ENCODE measurements at regions not wholly inside any gene's neighbourhood (a gene's known extent, or its start where the extent isn't known, plus 50 kb on each side); places are given as distances from the start of the nearest gene placed in this dataset.
"Not testable (repeated sequence)": the region's sequence is repeated elsewhere in the genome, so short reads cannot be mapped to it uniquely, and the experiment has no call there.

DNA sequence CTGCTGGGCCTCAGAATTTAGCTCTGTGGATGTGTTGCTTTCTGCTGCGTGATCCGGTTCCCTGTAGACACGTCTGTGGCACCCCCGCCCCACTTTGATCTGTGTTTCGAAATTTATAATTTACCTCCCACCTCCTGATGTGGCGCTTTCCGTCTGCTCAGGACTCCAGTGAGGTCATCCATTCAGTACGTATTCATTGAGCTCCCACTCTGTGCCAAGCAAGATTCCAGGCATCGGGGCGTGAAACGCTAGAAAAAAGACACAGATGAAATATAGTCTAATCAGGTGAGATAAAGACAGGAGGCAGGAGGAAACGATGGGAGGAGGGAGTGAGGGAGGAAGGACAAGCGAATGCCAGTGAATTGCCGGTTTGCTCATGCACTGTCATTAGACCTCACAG, 431.9 kb upstream of the SULF2 start:
- DNase-seq (ENCODE audit: low spot score, unreplicated experiment): no peak
- no peaks in the 10 kb centered on the region for H3K9me3 Mint-ChIP-seq (ENCODE audit: low read depth)
- H3K27me3 Mint-ChIP-seq: peaks cover 3% of the 10 kb centered on the region
- no peak overlapping the region for H3K4me3 Mint-ChIP-seq (ENCODE audit: low read depth)
- peaks cover 8% of the 10 kb centered on the region for H3K4me1 Mint-ChIP-seq (ENCODE audit: low read depth)
- TF ChIP-seq, protein P1, sequence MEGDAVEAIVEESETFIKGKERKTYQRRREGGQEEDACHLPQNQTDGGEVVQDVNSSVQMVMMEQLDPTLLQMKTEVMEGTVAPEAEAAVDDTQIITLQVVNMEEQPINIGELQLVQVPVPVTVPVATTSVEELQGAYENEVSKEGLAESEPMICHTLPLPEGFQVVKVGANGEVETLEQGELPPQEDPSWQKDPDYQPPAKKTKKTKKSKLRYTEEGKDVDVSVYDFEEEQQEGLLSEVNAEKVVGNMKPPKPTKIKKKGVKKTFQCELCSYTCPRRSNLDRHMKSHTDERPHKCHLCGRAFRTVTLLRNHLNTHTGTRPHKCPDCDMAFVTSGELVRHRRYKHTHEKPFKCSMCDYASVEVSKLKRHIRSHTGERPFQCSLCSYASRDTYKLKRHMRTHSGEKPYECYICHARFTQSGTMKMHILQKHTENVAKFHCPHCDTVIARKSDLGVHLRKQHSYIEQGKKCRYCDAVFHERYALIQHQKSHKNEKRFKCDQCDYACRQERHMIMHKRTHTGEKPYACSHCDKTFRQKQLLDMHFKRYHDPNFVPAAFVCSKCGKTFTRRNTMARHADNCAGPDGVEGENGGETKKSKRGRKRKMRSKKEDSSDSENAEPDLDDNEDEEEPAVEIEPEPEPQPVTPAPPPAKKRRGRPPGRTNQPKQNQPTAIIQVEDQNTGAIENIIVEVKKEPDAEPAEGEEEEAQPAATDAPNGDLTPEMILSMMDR (IDR thresholded peaks at IDR 0.05; ENCODE audit: unreplicated experiment): no peak
- no peaks in the 10 kb centered on the region for H3K36me3 Mint-ChIP-seq (ENCODE audit: insufficient read depth)
- peak overlapping the region; percentile 15 for H3K27ac Mint-ChIP-seq

DNA sequence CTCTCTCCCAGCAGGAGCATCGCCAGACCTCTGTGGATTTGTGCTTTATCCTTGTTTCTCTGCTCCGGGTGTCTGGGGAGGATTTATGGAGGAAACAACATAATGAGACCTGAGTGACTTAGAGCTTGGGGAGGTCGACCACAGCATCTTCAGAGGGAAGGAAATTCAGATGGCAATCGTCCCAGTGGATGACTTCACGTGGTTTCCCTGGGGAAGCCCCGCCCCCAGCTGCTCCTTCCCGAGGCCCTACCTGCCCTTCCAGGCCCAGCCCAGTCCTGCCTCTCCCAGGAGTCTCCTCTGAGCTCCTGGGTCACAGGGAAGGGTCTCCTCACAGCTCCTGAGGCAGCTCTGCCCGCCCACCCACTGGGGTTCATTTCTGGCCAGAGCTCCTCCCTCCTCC, 430.3 kb upstream of the SULF2 start:
- Mint-ChIP-seq H3K4me1 (ENCODE audit: low read depth) (peaks cover 8% of the 10 kb centered on the region), H3K36me3 (ENCODE audit: insufficient read depth) (no peaks in the 10 kb centered on the region), H3K27ac (no peak overlapping the region), H3K9me3 (ENCODE audit: low read depth) (no peaks in the 10 kb centered on the region), H3K27me3 (peaks cover 6% of the 10 kb centered on the region), H3K4me3 (ENCODE audit: low read depth) (no peak overlapping the region)
- TF ChIP-seq, protein P1 (IDR thresholded peaks at IDR 0.05; ENCODE audit: unreplicated experiment): no peak
- no peak for DNase-seq (ENCODE audit: low spot score, unreplicated experiment)

DNA sequence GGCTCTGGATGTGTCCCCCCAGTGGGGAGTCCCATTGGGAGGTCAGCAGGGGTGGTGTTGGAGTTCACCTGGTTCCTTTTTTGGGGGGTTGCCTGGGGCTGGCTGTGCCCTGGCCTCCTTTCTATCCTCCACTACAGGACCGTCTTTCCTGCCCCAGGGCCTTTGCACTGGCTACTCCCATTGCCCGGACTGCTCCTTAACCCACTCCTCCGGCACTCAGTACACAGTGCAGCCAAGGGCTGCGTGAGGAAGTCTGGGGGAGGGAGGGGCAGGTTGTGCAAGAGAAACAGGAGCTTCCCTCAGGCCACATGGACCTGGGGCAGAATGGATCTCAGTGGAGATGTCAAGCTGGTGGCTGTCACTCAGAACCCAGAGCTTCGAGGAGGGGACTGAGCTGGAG, 429.3 kb upstream of the SULF2 start:
- Mint-ChIP-seq H3K4me1 (ENCODE audit: low read depth) (peaks cover 5% of the 10 kb centered on the region), H3K36me3 (ENCODE audit: insufficient read depth) (no peaks in the 10 kb centered on the region), H3K9me3 (ENCODE audit: low read depth) (no peaks in the 10 kb centered on the region), H3K4me3 (ENCODE audit: low read depth) (no peak overlapping the region), H3K27me3 (peaks cover 6% of the 10 kb centered on the region), H3K27ac (peak overlapping the region; percentile 10)
- TF ChIP-seq, protein P1 (IDR thresholded peaks at IDR 0.05; ENCODE audit: unreplicated experiment): no peak
- no peak for DNase-seq (ENCODE audit: low spot score, unreplicated experiment)

DNA sequence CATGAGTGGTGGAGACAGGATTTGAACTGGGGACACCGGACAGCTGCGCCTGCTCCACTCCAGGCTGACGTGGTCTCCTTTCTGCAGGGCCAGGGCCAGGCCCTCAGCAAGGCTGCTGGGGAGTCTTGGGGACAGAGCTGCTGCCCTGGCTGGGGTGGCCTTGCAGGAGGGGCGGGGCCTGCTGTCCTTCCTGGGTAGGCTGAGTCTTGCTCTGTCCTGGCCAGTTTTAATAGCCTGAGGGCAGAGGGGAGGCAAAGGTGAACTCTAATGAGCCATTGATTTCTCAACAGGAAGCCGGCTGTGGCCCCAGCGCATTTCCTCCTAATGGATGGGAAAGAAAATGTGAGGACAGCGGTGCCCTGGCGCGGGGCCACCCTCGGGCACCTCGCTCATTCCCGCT, 428.4 kb upstream of the SULF2 start:
- H3K27ac Mint-ChIP-seq; H3K4me1 Mint-ChIP-seq (ENCODE audit: low read depth); H3K4me3 Mint-ChIP-seq (ENCODE audit: low read depth); H3K27me3 Mint-ChIP-seq; H3K9me3 Mint-ChIP-seq (ENCODE audit: low read depth); DNase-seq (ENCODE audit: low spot score, unreplicated experiment); H3K36me3 Mint-ChIP-seq (ENCODE audit: insufficient read depth): not testable (repeated sequence)

DNA sequence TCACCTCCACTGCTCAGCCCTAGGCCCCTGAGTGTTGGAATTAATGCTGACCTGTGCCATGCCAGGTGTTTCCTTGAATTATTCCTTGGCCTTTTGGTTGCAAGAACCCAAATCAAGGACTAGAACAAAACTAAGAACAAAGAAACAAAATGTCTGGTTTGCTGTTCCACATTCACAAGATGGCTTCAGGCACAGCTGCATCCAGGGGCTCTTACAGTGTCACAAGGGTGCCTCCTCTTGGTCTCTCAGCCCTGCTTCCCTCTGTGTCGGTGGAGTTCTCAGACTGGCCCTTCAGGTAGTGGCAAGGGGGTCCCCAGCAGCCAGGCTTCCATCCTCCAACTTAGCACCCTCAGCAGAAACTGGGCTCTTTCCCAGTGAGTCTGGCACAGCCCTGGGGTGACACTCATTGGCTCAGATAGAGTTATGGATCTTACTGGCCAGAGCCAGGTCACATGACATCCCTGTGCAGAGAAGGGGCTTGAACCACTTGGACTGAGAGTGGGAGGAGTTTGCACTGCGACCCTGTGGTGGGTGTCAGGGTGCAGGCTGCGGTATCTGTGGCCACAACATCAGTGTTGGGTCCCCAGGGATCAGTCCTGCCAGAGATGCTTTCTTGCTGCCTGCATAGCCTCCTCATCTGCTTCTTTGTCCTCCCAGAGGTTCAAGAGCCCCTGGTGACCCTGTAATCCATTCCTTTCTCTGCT, 427.7 kb upstream of the SULF2 start:
- TF ChIP-seq, protein P1 (IDR thresholded peaks at IDR 0.05; ENCODE audit: unreplicated experiment): no peak
- peaks cover 3% of the 10 kb centered on the region for H3K27me3 Mint-ChIP-seq
- no peaks in the 10 kb centered on the region for H3K36me3 Mint-ChIP-seq (ENCODE audit: insufficient read depth)
- H3K4me3 Mint-ChIP-seq (ENCODE audit: low read depth): no peak overlapping the region
- H3K9me3 Mint-ChIP-seq (ENCODE audit: low read depth): no peaks in the 10 kb centered on the region
- H3K27ac Mint-ChIP-seq: peak overlapping the region; percentile 90
- H3K4me1 Mint-ChIP-seq (ENCODE audit: low read depth): peaks cover 7% of the 10 kb centered on the region
- no peak for DNase-seq (ENCODE audit: low spot score, unreplicated experiment)

DNA sequence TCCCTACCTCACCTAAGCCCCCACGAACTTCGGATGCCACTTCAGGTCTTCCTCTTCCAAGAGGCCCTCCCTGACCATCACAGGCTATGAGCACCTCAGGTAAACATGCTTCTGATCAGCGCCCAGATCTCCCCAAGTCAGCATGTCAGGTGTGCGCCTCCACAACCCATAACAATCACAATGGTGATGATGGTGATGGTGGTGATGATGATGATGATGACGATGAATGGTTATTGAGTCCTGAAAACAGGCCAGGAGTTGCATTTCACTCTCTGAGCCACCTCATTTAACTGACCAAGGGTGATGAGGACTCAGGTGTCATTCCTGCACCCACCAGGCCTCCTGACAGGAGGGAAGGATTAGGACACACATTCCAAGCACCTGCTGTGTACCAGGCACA, 426.6 kb upstream of the SULF2 start:
- no peak for DNase-seq (ENCODE audit: low spot score, unreplicated experiment)
- Mint-ChIP-seq H3K4me1 (ENCODE audit: low read depth) (peaks cover 7% of the 10 kb centered on the region), H3K36me3 (ENCODE audit: insufficient read depth) (no peaks in the 10 kb centered on the region), H3K27me3 (peaks cover 3% of the 10 kb centered on the region), H3K4me3 (ENCODE audit: low read depth) (no peak overlapping the region), H3K27ac (no peak overlapping the region), H3K9me3 (ENCODE audit: low read depth) (no peaks in the 10 kb centered on the region)
- TF ChIP-seq, protein P1 (IDR thresholded peaks at IDR 0.05; ENCODE audit: unreplicated experiment): no peak

All from progenitor cell of endocrine pancreas (in vitro differentiated cells).